Stomach (tissue), 8 donors: ENCODE measurements at regions not wholly inside any gene's neighbourhood (a gene's known extent, or its start where the extent isn't known, plus 50 kb on each side); places are given as distances from the start of the nearest gene placed in this dataset.
A peak's percentile ranks its signal among the peaks of the same experiment; 100 is the strongest.

Source experiments
- DNase-seq, 2 donors: peaks; one replicate each; pipeline versions ENCODE4 v3.0.0 to v3.0.0-alpha.2; 2013 to 2019
- H3K27ac ChIP-seq, 5 donors: fragments of 200-600 bp in 4 of 5; sonication (generic) in 4 of 5; one replicate each; pipeline ENCODE4 v1.5.1; 2013 to 2019; ENCODE audit warnings: mild to moderate bottlenecking in 1 of 5, moderate library complexity in 1 of 5
- H3K27me3 ChIP-seq, 3 donors: fragments of 200-600 bp; sonication (generic); one replicate each; pipeline ENCODE4 v1.5.1; 2017 to 2019; ENCODE audit warnings: mixed run types in 1 of 3
- H3K36me3 ChIP-seq, 4 donors: fragments of 200-600 bp; sonication (generic); 1 replicate in 3 of 4; 2 replicates in 1 of 4; pipeline ENCODE4 v1.5.1; 2016 to 2019
- H3K4me1 ChIP-seq, 4 donors: fragments of 200-600 bp; sonication (generic); one replicate each; pipeline ENCODE4 v1.5.1; 2016 to 2019
- H3K4me3 ChIP-seq, 4 donors: fragments of 200-600 bp; sonication (generic) in 3 of 4; one replicate each; pipeline ENCODE4 v1.5.1; 2016 to 2019; ENCODE audit warnings: mild to moderate bottlenecking in 1 of 4
- H3K9me3 ChIP-seq, 4 donors: fragments of 200-600 bp; sonication (generic); one replicate each; pipeline ENCODE4 v1.5.1; 2016 to 2019
- EP300 ChIP-seq: sonication (generic); formaldehyde crosslinking; IDR thresholded peaks from one replicate; pipeline ENCODE4 v1.6.1; 2017; ENCODE audit warnings: antibody characterized with exemption
- POLR2A ChIP-seq, 4 donors: fragments of 450-650 bp; IDR thresholded peaks; one replicate each; pipeline ENCODE4 v1.6.1; 2016; ENCODE audit warnings: antibody characterized with exemption in 4 of 4, control low read depth in 2 of 4, mild to moderate bottlenecking in 1 of 4, moderate library complexity in 1 of 4
- POLR2AphosphoS5 ChIP-seq, 3 donors: sonication (generic); formaldehyde crosslinking; IDR thresholded peaks; one replicate each; pipeline ENCODE4 v1.6.1; 2016; ENCODE audit warnings: antibody characterized with exemption in 3 of 3
- WGBS, 5 donors: extraction: QIAGEN DNeasy Blood & Tissue Kit in 3 of 5; methylation state at CpG; one replicate each; pipeline versions ENCODE4 v1.1.5 to v1.1.7; 2013 to 2018; 5-methylcytosine and 5-hydroxymethylcytosine counted together
- intact Hi-C: fragments of 100-400 bp; cut with DNase I; formaldehyde crosslinking; loops from one replicate; pipeline ENCODE4 v1.15.1; 2023; ENCODE audit warnings: low total_unique reads
- TF ChIP-seq, protein P1 (sequence below), 7 experiments: fragments of 450-650 bp in 4 of 7; fragments of 200-600 bp in 3 of 7; sonication (generic) in 3 of 7; IDR thresholded peaks; one replicate each; pipeline ENCODE4 v1.5.1; 2016 to 2019; ENCODE audit warnings: antibody characterized with exemption in 7 of 7, control low read depth in 2 of 7, mild to moderate bottlenecking in 1 of 7
- donor health status: healthy with polysubstance abuse.
- donor health status: Bipolar disorder and iron deficiency.
- donor health status: healthy.

DNA sequence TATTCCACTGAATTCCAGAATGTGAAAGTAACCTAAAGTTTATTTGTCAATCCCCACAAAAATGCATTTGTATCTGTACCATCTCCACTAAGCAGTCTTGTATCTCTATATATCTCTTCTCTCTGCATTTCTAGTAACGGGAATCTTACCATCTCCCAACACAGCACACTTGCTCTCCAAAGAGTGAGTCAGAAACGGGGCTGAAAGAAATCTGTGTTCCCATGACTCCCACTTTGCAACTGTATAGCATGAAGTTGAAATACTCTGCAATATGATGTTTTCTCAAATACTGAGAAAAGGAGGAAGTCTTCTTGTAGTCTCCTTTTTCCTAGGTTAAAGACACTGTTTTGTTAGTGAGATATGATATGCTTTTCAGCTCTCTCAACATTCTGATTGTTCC is 848.8 kb upstream of the ACO1 start:
- H3K27me3 ChIP-seq, result no peaks in the 10 kb centered on the region
- H3K4me1 ChIP-seq, result no peaks in the 10 kb centered on the region
- TF ChIP-seq POLR2A (IDR thresholded peaks at IDR 0.05) (no peak), EP300 (no peak), POLR2AphosphoS5 (IDR thresholded peaks at IDR 0.05) (no peak)
- TF ChIP-seq, protein P1, sequence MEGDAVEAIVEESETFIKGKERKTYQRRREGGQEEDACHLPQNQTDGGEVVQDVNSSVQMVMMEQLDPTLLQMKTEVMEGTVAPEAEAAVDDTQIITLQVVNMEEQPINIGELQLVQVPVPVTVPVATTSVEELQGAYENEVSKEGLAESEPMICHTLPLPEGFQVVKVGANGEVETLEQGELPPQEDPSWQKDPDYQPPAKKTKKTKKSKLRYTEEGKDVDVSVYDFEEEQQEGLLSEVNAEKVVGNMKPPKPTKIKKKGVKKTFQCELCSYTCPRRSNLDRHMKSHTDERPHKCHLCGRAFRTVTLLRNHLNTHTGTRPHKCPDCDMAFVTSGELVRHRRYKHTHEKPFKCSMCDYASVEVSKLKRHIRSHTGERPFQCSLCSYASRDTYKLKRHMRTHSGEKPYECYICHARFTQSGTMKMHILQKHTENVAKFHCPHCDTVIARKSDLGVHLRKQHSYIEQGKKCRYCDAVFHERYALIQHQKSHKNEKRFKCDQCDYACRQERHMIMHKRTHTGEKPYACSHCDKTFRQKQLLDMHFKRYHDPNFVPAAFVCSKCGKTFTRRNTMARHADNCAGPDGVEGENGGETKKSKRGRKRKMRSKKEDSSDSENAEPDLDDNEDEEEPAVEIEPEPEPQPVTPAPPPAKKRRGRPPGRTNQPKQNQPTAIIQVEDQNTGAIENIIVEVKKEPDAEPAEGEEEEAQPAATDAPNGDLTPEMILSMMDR (IDR thresholded peaks at IDR 0.05), result no peak
- intact Hi-C loops, result loop anchor here (10.0 kb wide), 1 partner anchor 61 kb away; no protein-coding TSS in a partner anchor
- no peak overlapping the region for H3K27ac ChIP-seq
- no peak for DNase-seq
- H3K36me3 ChIP-seq, result no peaks in the 10 kb centered on the region
- H3K4me3 ChIP-seq, result no peak overlapping the region
- 83 to 90% (median 89%) methylated on average over 2 of the region's 2 CpGs for WGBS, 5 donors
- H3K9me3 ChIP-seq, result no peaks in the 10 kb centered on the region

DNA sequence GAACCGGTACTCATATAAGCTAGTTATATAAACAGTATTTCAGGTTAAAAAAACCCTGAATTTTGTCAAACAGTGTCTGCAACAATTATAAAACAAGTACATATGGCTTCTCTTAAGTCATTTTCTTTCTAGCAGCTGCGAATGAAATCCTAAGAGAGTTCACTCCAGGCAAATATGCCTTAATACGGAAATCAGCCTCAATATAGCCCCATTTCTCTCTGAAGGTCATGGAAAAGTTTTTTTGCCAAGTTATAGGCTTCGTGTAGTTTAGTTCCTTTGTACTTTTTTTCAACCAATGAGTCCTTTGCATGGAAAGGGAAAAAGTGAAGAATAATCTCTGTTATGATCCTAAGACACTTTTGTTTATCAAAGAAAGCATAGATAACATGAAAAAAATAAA is 848.0 kb upstream of the ACO1 start:
- Histone ChIP-seq H3K4me1 (no peaks in the 10 kb centered on the region), H3K27ac (no peak overlapping the region), H3K4me3 (no peak overlapping the region), H3K36me3 (no peaks in the 10 kb centered on the region), H3K27me3 (no peaks in the 10 kb centered on the region), H3K9me3 (no peaks in the 10 kb centered on the region)
- WGBS, 5 donors, result 51 to 69% (median 64%) methylated on average over 4 of the region's 4 CpGs
- TF ChIP-seq EP300, result no peak
- no peak for TF ChIP-seq POLR2AphosphoS5 (IDR thresholded peaks at IDR 0.05)
- no peak for TF ChIP-seq POLR2A (IDR thresholded peaks at IDR 0.05)
- TF ChIP-seq, protein P1 (IDR thresholded peaks at IDR 0.05), result no peak
- intact Hi-C loops, result loop anchor here (10.0 kb wide), 1 partner anchor 62 kb away; no protein-coding TSS in a partner anchor
- DNase-seq, result no peak

DNA sequence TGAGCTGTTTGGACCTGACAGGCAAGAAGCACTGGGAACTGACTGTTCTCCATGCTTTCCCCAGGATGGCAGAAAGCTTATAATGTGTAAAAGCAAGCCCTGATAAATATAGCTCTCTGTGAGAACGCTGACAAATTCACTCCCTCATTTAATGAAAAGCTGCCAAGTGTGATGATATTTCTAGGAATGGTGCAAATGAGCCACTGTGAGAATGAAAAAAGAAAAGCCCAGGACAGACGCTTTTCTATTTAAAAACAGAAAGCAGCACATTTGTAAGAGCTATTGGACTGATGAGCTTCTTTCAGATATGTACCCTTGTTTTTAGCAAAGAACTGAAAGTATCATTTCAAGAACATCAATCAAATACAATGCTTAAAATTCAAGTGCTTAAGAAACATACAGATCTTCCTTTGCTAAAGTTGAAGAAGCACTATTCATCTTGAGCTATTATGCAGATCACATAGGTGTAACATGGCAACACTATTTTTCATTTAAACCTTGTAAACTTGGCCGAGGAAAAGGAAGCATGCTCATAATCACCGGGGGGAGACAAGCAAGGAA is 842.6 kb upstream of the ACO1 start:
- TF ChIP-seq EP300, result no peak
- TF ChIP-seq, protein P1 (IDR thresholded peaks at IDR 0.05), result no peak
- TF ChIP-seq POLR2A (IDR thresholded peaks at IDR 0.05), result no peak
- no peak for TF ChIP-seq POLR2AphosphoS5 (IDR thresholded peaks at IDR 0.05)
- Histone ChIP-seq H3K27me3 (no peaks in the 10 kb centered on the region), H3K4me3 (no peak overlapping the region), H3K9me3 (no peaks in the 10 kb centered on the region), H3K4me1 (peaks cover 0 to 12% (median 6%) of the 10 kb centered on the region in 4 donors), H3K36me3 (no peaks in the 10 kb centered on the region), H3K27ac (no peak overlapping the region)
- 29 to 50% (median 42%) methylated on average over 4 of the region's 4 CpGs for whole genome bisulfite sequencing, 5 donors
- DNase-seq, result peak in 1 of 2 donors; percentile 30
- intact Hi-C loops, result no loop called here

GRCh38 chr9:31542384-31543055 is 841.9 kb upstream of the ACO1 start:
- Histone ChIP-seq H3K9me3 (no peaks in the 10 kb centered on the region), H3K36me3 (no peaks in the 10 kb centered on the region), H3K27ac (no peak overlapping the region), H3K4me1 (peaks cover 0 to 12% (median 6%) of the 10 kb centered on the region in 4 donors), H3K27me3 (no peaks in the 10 kb centered on the region), H3K4me3 (no peak overlapping the region)
- peak in 1 of 3 donors; percentile 4 for TF ChIP-seq POLR2AphosphoS5 (IDR thresholded peaks at IDR 0.05)
- TF ChIP-seq, protein P1 (IDR thresholded peaks at IDR 0.05), result peak in 4 of 7 experiments; percentile 11 to 28 (median 22)
- TF ChIP-seq EP300, result no peak
- 9 to 20% (median 12%) methylated on average over 5 of the region's 5 CpGs for WGBS, 5 donors
- DNase-seq, result peak in 1 of 2 donors; percentile 53
- intact Hi-C loops, result no loop called here
